HG03442 (cell line): ENCODE measurements at regions not wholly inside any gene's neighbourhood (a gene's known extent, or its start where the extent isn't known, plus 50 kb on each side); places are given as distances from the start of the nearest gene placed in this dataset.

Experiments
- ATAC-seq: cut with Tn5 transposase; IDR thresholded peaks from one replicate; pipeline ENCODE4 v1.9.1; 2021; ENCODE audit warnings: mild to moderate bottlenecking, moderate library complexity; ENCODE audit not compliant: unreplicated experiment

DNA sequence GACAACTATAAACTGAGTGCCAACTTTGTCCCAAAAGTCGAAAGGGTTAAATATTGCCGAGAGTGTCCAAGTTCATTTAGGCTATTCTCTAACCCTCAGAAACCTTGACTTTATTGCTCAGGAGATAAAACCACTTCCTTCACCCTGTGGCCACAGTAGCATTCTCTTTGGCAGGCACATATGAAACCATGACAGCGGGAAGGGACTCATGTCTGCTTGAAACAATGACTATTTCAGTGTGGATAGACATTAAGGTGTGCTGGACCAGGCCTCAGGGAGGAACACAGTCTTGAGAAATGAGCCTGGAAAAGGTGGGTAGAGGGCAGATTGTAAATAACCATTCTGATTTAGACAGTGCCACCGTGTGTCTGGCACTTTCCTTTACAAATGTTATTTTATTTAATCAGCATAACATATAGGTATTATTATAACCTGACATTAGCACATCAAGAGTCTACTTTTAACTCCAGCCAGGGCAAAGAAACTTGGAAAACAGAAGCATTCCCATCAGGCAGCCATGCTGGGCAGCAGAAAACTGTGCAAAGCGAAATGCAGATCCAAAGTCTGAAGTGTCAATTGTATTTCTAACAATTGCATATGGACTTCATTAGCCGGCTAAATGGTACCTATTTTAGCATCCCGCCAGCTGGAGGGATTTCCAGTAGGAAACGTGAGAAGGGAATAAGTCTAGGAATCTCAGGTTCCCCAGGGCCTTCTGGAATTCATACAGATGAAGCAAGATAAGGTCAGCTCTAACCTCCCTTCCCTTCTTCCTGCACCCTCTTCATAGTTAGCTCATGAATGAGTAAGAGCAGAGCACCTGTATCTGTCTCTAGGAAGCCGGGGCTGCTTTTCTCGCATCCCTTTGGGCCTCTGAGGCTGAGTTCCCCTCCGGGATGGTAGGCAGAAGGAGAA lies 212.8 kb upstream of the ELAC2 start:
- ATAC-seq, result no peak

- no peak for ATAC-seq
These were observed 210.4 kb upstream of the ELAC2 start for GRCh38 chr17:13228225-13228624.

DNA sequence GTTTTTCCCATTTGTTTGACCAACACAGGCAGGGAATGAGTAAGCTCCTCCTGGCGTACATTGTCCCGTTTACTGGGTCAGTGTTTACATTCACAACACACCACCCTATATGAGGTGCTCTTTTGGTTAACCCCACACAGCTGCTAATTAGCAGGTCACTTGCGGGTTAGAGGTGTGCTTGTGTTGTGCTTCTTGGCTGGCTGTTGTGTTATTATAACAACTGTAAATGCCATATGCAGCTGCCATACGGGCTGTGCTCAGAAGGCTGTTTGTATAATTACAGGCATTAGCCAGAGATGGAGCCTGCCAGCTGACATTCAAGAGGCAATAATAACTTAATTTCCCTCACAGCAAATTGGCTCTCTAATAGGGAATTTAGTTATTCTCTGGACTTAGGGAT lies 205.1 kb upstream of the ELAC2 start:
- no peak for ATAC-seq

- ATAC-seq, result no peak
These were observed 195.0 kb upstream of the ELAC2 start for GRCh38 chr17:13212860-13213259.

DNA sequence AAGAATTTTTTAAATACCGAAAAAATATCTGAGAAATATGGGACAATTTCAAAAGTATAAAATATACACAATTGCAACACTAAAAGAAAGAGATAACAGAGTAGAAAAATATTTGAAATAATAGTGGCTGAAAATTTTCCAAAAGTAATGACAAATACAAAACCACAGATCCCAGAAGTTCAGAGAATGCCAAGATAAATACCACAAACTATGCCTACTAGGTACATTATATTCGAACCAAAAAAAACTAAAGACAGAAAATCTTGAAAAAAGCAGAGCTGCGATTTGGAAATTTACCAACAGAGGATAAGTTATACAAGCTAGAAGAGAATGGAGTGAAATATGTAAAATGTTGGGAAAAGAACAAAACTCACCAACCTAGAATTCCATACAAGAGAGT lies 191.3 kb upstream of the ELAC2 start:
- ATAC-seq, result no peak

GRCh38 chr17:13204607-13205237 lies 186.9 kb upstream of the ELAC2 start:
- ATAC-seq, result no peak

DNA sequence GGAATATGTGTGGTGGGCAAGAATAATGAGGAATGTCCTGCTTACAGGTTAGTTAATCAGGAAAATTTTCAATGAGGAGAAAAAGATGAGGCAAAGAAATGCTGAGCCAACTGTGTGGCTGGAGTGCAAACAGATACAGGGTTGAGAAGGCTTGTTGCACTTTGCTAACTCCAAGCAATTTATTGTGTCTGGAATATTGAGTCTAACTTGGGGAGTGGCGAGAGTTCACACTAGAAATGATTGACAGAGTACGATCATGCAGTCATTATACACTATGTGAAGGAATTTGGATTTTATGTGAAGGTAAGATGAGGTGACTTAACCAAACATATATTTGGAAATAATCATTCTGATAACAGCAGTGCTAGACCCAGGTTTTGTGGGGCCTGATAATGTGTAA lies 185.0 kb upstream of the ELAC2 start:
- no peak for ATAC-seq

- ATAC-seq, result no peak
These were observed 182.8 kb upstream of the ELAC2 start for GRCh38 chr17:13200671-13201070.

- ATAC-seq, result no peak
These were observed 181.6 kb upstream of the ELAC2 start for GRCh38 chr17:13199425-13199824.

DNA sequence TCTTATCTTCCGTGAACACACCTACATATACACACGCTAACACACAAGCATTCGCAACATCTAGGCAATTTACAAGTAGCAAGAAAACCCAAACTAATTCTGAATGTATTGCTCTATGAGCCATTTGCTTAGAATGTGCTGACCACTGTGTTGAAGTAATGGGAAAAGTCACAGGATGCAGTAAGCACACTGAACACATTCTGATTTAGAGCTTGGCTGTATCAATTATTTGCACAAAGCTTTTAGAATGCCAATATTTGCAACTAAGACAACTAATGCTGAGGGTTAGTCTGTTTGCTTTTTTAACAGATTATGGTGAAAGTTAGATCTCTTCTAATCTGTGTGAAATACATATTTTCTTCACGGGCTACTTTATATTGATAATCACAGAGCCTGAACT lies 179.8 kb upstream of the ELAC2 start:
- ATAC-seq, result no peak

- ATAC-seq, result no peak
These were observed 177.1 kb upstream of the ELAC2 start for GRCh38 chr17:13194887-13195286.

- ATAC-seq, result no peak
These were observed 165.0 kb upstream of the ELAC2 start for GRCh38 chr17:13182854-13183253.

DNA sequence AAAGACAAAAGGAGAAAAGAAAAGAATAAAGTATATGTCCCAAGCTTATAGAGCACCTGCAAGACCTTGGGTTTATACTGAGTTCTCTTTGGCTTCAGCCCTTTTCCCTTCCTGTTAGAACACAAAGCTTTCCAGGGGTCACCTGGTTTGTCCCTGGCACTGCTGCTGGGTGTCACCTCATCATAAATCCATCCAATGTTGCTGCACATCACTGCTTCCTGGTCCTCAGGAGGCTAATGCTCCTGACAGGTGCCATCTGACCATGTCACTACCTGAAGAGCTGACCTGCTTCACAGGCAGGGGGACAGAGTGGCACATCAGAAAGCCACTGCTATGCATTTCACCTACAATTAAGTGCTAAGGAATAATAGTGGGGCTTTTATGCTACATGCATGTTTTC lies 164.6 kb upstream of the ELAC2 start:
- no peak for ATAC-seq

- ATAC-seq, result no peak
These were observed 163.9 kb upstream of the ELAC2 start for GRCh38 chr17:13181683-13182082.

DNA sequence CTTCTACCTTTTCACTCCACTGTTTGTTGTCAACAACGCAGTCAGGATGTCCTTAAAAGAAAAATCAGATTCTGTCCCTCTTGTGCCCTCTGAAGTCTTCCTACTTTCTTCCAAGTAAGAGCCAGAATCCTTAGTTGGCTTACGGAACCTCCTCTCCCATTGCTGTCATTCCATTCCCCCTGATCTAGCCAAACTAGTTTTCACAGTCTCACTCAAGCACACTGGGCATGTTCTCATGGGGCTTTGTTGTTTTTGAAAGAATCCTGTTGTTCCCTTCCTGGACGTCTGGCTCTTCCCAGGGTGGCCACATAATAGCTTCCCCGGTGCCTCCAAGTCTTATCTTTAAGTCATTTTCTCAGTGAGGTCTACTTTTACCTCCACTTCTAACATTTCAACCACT lies 158.6 kb upstream of the ELAC2 start:
- ATAC-seq, result no peak

- no peak for ATAC-seq
These were observed 154.0 kb upstream of the ELAC2 start for GRCh38 chr17:13171790-13172189.

DNA sequence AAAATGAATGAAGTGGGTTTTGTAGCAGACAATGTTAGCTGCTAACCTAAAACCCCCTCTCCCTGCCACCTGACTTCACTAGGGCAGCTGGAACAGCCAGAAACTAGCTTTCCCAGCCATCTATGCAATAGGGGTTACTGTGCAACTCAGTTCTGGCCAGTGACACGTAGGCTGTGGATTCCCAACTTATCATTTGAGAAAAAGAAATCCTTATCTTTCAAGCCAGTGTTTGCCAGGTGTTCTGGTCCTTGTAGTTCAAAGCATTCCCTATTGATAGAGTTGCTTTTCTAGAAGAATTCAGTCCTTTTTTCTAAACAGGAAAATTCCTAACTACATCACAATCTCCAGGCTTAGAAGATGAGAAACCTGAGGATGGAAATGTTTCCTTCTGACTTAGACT lies 144.5 kb upstream of the ELAC2 start:
- no peak for ATAC-seq

- no peak for ATAC-seq
These were observed 143.0 kb upstream of the ELAC2 start for GRCh38 chr17:13160790-13161189.

DNA sequence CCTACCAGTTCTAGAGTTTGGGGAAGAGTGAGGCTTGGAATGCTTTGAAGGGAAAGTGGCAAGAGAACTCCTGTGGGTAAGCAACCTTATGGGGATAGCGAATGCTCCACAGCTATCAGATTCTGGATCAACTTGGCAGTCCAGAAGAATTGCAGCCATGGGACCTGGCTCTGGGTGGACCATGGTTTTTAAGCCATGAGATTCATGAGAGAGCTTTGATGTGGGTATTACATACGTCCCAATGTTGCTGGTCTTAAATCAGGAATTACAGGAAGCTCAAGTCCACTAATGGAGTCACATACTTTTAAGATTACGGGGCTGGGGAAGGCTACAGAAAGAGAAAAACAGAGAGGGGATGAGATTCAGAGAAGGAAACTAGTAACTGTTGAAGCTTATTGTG lies 142.5 kb upstream of the ELAC2 start:
- no peak for ATAC-seq

DNA sequence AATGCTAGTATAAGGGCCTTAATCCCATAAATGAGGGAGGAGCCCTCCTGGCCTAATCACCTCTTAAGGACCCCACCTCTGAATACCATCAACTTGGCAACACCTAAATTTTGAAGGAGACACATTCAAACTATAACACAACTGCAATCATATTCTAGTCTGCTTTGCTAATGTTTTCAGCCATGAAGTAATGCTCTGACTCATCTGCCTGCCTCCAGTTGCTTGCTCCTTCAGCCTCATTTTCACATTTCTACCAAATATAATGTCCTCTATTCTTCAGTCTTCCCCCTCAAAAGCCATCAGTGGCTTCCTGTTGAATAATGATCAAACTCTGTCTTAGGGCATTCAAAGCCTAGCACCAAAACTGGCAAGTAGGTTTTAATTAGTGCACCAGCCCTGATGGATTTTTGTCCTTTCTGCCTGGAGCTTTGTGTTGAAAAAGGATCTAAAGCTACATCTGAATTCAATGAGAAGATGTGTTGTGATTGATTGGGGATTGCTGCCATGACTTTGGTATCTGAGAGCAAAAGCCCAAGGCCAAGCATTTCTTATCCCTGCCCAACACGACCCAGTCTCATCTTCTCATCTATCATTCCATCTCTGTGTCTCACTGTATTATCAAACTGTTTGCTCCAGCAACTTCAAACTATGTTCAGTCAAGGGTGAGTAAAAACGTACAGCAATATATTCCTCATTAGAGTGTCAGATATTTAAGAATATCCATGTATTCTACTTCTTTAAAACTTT lies 140.8 kb upstream of the ELAC2 start:
- ATAC-seq, result no peak

- ATAC-seq, result no peak
These were observed 139.8 kb upstream of the ELAC2 start for GRCh38 chr17:13157656-13158055.

GRCh38 chr17:13154930-13155329 lies 137.1 kb upstream of the ELAC2 start:
- ATAC-seq, result no peak
